ENCODE measurements at regions not wholly inside any gene's neighbourhood (a gene's known extent, or its start where the extent isn't known, plus 50 kb on each side); places are given as distances from the start of the nearest gene placed in this dataset.
"Not testable (repeated sequence)": the region's sequence is repeated elsewhere in the genome, so short reads cannot be mapped to it uniquely, and the experiment has no call there.

- no peak for DNase-seq (ENCODE audit: low read depth)
Observed at GRCh38 chr2:210768329-210768910, 212.0 kb downstream of the CPS1 start.

GRCh38 chr2:210776756-210777155 is 220.4 kb downstream of the CPS1 start:
- TF ChIP-seq MAX (IDR thresholded peaks at IDR 0.05; ENCODE audit: low read depth, low read length) (no peak), POLR2A (IDR thresholded peaks at IDR 0.05; ENCODE audit: extremely low read depth, insufficient read length) (no peak), MYC (IDR thresholded peaks at IDR 0.05; ENCODE audit: low read depth, low read length) (no peak), CTCF (IDR thresholded peaks at IDR 0.05; ENCODE audit: low read depth, low read length) (no peak)
- H3K4me3 ChIP-seq (ENCODE audit: low read depth, low read length): no peak overlapping the region
- DNase-seq (ENCODE audit: low read depth): no peak

More at GRCh38 chr2:210768329-210768910, 212.0 kb downstream of the CPS1 start:
- no peak for TF ChIP-seq POLR2A (IDR thresholded peaks at IDR 0.05; ENCODE audit: extremely low read depth, insufficient read length)
- TF ChIP-seq MAX (IDR thresholded peaks at IDR 0.05; ENCODE audit: low read depth, low read length): no peak
- no peak for TF ChIP-seq CTCF (IDR thresholded peaks at IDR 0.05; ENCODE audit: low read depth, low read length)
- TF ChIP-seq MYC (IDR thresholded peaks at IDR 0.05; ENCODE audit: low read depth, low read length): no peak
- H3K4me3 ChIP-seq (ENCODE audit: low read depth, low read length): no peak overlapping the region

GRCh38 chr2:210782222-210782621 is 225.8 kb downstream of the CPS1 start:
- DNase-seq (ENCODE audit: low read depth): no peak
- TF ChIP-seq CTCF (IDR thresholded peaks at IDR 0.05; ENCODE audit: low read depth, low read length) (no peak), MAX (IDR thresholded peaks at IDR 0.05; ENCODE audit: low read depth, low read length) (no peak), MYC (IDR thresholded peaks at IDR 0.05; ENCODE audit: low read depth, low read length) (no peak), POLR2A (IDR thresholded peaks at IDR 0.05; ENCODE audit: extremely low read depth, insufficient read length) (no peak)

GRCh38 chr2:210787831-210788230 is 231.4 kb downstream of the CPS1 start:
- DNase-seq (ENCODE audit: low read depth); H3K4me3 ChIP-seq (ENCODE audit: low read depth, low read length): not testable (repeated sequence)

More at GRCh38 chr2:210782222-210782621, 225.8 kb downstream of the CPS1 start:
- H3K4me3 ChIP-seq (ENCODE audit: low read depth, low read length): no peak overlapping the region

- no peak for TF ChIP-seq CTCF (IDR thresholded peaks at IDR 0.05; ENCODE audit: low read depth, low read length)
- TF ChIP-seq POLR2A (IDR thresholded peaks at IDR 0.05; ENCODE audit: extremely low read depth, insufficient read length): no peak
- TF ChIP-seq MAX (IDR thresholded peaks at IDR 0.05; ENCODE audit: low read depth, low read length): no peak
- no peak for TF ChIP-seq MYC (IDR thresholded peaks at IDR 0.05; ENCODE audit: low read depth, low read length)
- no peak overlapping the region for H3K4me3 ChIP-seq (ENCODE audit: low read depth, low read length)
- DNase-seq (ENCODE audit: low read depth): no peak
Observed at GRCh38 chr2:210792000-210792399, 235.6 kb downstream of the CPS1 start.

- TF ChIP-seq POLR2A (IDR thresholded peaks at IDR 0.05; ENCODE audit: extremely low read depth, insufficient read length) (no peak), CTCF (IDR thresholded peaks at IDR 0.05; ENCODE audit: low read depth, low read length) (no peak), MYC (IDR thresholded peaks at IDR 0.05; ENCODE audit: low read depth, low read length) (no peak), MAX (IDR thresholded peaks at IDR 0.05; ENCODE audit: low read depth, low read length) (no peak)
- no peak overlapping the region for H3K4me3 ChIP-seq (ENCODE audit: low read depth, low read length)
Observed at GRCh38 chr2:210795506-210795905, 239.1 kb downstream of the CPS1 start.

More at GRCh38 chr2:210795506-210795905, 239.1 kb downstream of the CPS1 start:
- no peak for DNase-seq (ENCODE audit: low read depth)

Data from NB4 (cell line).